ENCODE measurements at regions not wholly inside any gene's neighbourhood (a gene's known extent, or its start where the extent isn't known, plus 50 kb on each side); places are given as distances from the start of the nearest gene placed in this dataset.

- DNase-seq, result no peak
Observed at GRCh38 chr22:27128461-27129085, 471.2 kb downstream of the MIAT start.

GRCh38 chr22:27129266-27129665 is 471.9 kb downstream of the MIAT start:
- no peak for DNase-seq

GRCh38 chr22:27130906-27131305 is 473.5 kb downstream of the MIAT start:
- no peak for DNase-seq

GRCh38 chr22:27131346-27131745 is 474.0 kb downstream of the MIAT start:
- no peak for DNase-seq

- no peak for DNase-seq
Observed at GRCh38 chr22:27132400-27132799, 475.0 kb downstream of the MIAT start.

- no peak for DNase-seq
Observed at GRCh38 chr22:27133019-27133431, 475.6 kb downstream of the MIAT start.

GRCh38 chr22:27133681-27134314 is 476.4 kb downstream of the MIAT start:
- no peak for DNase-seq

GRCh38 chr22:27134315-27134701 is 476.9 kb downstream of the MIAT start:
- peak; percentile 45 for DNase-seq

GRCh38 chr22:27135031-27135981 is 477.9 kb downstream of the MIAT start:
- no peak for DNase-seq

GRCh38 chr22:27136596-27136995 is 479.2 kb downstream of the MIAT start:
- DNase-seq, result no peak

- DNase-seq, result no peak
Observed at GRCh38 chr22:27137871-27138337, 480.5 kb downstream of the MIAT start.

GRCh38 chr22:27138471-27138870 is 481.1 kb downstream of the MIAT start:
- no peak for DNase-seq

- no peak for DNase-seq
Observed at GRCh38 chr22:27139935-27140511, 482.6 kb downstream of the MIAT start.

- no peak for DNase-seq
Observed at GRCh38 chr22:27142286-27142685, 484.9 kb downstream of the MIAT start.

- no peak for DNase-seq
Observed at GRCh38 chr22:27144321-27144720, 486.9 kb downstream of the MIAT start.

- DNase-seq, result no peak
Observed at GRCh38 chr22:27146866-27147633, 489.7 kb downstream of the MIAT start.

GRCh38 chr22:27148055-27148454 is 490.7 kb downstream of the MIAT start:
- DNase-seq, result no peak

- DNase-seq, result no peak
Observed at GRCh38 chr22:27148886-27149470, 491.6 kb downstream of the MIAT start.

GRCh38 chr22:27149921-27150543 is 492.6 kb downstream of the MIAT start:
- DNase-seq, result no peak

- DNase-seq, result no peak
Observed at GRCh38 chr22:27150544-27150941, 493.2 kb downstream of the MIAT start.

- no peak for DNase-seq
Observed at GRCh38 chr22:27151407-27151806, 494.0 kb downstream of the MIAT start.

GRCh38 chr22:27152033-27152432 is 494.6 kb downstream of the MIAT start:
- no peak for DNase-seq

Data from activated CD4-positive, alpha-beta T cell treated with anti-CD3 and anti-CD28 coated beads for 48 hours (primary cell).